GM19351 (cell line): ENCODE measurements at regions not wholly inside any gene's neighbourhood (a gene's known extent, or its start where the extent isn't known, plus 50 kb on each side); places are given as distances from the start of the nearest gene placed in this dataset.

ENCODE experiments used
- ATAC-seq: cut with Tn5 transposase; IDR thresholded peaks from one replicate; pipeline ENCODE4 v1.9.1; 2021; ENCODE audit warnings: mild to moderate bottlenecking, moderate library complexity; ENCODE audit not compliant: unreplicated experiment

- no peak for ATAC-seq
Measured at GRCh38 chr5:38642189-38642911, 85.9 kb upstream of the LIFR start.

GRCh38 chr5:38643616-38644015 is 87.2 kb upstream of the LIFR start:
- no peak for ATAC-seq

DNA sequence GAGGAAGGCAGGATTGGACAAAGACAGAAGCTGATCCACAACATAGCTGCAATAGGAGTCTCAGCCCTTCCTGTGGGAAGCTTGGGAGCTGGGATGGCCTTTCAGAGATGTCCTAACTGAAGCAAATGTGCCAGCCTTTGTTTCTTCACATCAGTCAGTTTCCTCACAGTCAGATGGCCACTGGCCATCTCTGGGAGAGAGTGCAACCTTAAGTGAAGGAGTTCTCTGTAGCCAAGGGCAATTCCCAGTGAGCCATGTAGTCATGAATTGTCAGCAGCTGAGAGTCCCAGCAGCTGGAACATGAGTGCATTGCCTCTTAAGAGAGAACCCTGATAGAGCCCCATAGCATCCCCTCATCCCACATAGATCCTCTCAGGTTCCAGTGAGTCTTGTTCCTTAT is 89.1 kb upstream of the LIFR start:
- no peak for ATAC-seq

DNA sequence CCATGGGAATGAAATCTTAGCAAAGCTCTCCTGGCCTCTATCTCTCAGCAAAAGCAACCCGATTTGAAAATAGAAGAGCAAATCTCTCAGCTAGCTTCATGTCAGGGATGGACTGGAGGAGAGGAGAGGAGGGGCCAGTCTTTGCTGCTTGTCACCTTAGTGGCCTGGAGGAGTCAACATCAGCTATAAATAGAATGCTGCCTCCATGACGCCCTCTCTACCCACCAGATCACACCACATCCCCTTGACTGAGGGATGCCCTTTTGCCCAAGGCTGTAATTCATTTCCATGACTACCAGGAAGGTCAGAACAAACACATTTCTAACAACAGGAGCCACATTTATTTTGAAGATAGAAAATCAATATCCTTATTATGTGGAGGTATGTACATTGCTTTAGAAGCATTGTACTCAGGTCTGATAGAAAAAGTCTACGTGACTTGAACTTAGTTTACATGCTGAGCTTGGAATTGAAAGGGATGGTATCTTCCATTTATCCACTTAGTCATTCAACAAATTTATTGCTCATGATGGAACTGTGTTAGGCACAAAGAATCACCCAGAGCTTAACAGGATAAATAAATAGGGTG is 92.4 kb upstream of the LIFR start:
- no peak for ATAC-seq

DNA sequence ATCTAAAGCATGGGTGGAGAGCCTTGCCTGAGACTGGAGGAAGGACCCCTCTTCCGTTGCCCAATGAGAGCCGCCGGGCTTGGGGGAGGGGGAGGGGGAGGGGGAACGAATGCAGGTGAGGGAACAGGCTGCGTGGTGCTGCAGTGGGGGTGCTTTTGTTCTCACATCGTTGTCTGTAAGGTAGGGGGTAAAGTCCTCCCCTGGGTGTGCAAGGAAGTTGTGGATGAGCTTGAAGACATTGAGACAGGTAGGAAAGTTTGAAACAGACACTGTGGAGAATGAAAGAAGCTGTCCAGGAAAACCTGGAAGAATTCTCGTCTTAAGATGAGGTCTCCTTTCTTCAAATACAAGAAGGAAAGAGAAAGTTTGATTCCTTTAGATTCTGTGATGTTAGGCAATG is 94.1 kb upstream of the LIFR start:
- no peak for ATAC-seq

GRCh38 chr5:38650946-38651345 is 94.5 kb upstream of the LIFR start:
- no peak for ATAC-seq

GRCh38 chr5:38651806-38652205 is 95.4 kb upstream of the LIFR start:
- no peak for ATAC-seq

DNA sequence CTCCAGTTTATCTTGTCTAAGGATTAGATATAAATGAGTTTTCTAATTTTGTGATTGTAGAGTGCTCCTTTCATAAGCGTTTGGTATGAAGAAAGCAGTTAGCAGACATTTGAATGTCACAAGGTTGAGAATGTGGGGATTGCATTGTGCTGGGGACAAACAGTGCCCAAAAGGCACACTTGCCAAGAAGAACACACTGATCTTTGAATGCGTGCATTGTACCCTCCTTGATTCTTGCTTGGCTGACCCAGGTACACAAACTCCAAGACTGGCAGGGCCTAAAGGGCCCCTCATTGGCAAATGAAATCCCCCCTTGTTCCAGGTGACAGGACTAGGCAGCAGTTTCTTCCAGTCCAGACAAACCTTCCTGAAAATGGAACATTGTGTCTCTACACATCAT is 96.9 kb upstream of the LIFR start:
- ATAC-seq = no peak

DNA sequence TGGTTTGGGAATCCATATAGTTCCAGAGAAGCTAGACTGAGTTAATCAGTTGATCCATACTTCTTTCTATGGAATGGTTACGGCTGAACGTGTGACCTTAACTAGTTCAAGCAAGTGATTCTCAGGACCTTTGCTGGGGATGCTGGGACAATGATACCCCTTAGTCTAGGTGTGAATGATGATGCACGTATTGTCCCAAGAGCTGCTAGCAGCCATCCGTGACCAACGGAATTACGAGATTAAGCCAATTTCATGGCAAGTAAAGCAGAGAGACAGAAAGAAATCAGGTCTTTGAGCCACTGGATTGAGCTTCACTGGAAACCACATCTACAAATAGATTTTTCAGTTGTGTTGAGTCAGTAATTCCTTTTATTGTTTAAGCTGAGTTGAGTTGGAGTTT is 99.2 kb upstream of the LIFR start:
- no peak for ATAC-seq

GRCh38 chr5:38656568-38656967 is 100.1 kb upstream of the LIFR start:
- no peak for ATAC-seq

- no peak for ATAC-seq
Measured at GRCh38 chr5:38657020-38657419, 100.6 kb upstream of the LIFR start.

GRCh38 chr5:38660194-38660668 is 103.8 kb upstream of the LIFR start:
- ATAC-seq = no peak

GRCh38 chr5:38662090-38662489 is 105.6 kb upstream of the LIFR start:
- ATAC-seq = no peak

DNA sequence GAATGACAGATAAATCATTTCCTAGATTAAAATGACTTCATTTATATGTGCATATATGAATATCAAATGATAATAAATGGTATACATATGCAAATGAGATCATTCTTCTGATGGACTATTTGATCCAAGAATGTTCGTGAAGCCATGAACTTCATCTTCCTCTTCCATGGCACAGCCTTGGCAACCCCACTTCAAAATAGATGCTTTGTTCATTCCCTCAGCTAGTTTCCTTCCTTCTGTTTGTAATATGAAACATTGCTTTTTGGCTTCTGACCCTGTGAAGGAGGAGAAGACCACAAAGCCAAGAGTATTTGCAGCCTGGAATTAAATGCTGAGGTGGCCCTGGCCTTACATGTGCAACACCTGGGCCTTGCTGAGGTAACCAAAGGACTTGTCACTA is 106.8 kb upstream of the LIFR start:
- no peak for ATAC-seq

- ATAC-seq = no peak
Measured at GRCh38 chr5:38666668-38667498, 110.4 kb upstream of the LIFR start.

DNA sequence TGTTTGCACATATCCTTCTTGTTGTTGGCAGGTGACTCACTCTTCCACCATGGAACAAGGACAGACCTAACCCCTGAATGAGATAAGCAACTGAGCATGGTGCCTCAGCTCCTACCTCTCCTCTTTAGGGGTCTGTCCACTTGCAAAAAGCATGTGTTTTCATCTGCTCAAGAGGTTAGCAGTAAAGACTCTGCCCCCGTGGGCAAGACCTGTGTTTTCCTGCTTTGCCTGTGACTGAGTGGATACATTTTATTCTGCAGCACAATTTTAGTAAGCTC is 111.0 kb upstream of the LIFR start:
- ATAC-seq = no peak

GRCh38 chr5:38669361-38669880 is 113.0 kb upstream of the LIFR start:
- ATAC-seq = no peak

- no peak for ATAC-seq
Measured at GRCh38 chr5:38670066-38670465, 113.6 kb upstream of the LIFR start.

DNA sequence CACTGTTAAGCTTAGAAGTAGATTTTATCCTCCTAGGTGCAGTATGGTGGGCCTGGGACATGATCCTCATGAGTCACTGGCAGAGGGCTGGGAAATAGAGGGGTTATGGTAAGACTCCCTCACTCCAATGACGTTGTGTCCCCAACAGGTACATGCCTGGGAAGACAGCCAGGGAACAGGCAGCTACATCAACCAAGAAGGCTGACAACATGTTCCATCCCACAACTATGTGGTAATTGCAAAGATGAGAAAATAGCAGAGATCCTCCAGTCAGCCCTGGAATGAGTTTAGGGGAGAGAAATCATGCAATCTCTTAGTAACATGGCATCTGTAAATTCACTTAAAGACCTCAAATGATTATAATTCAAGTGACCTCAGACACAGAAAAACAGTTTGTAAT is 114.4 kb upstream of the LIFR start:
- ATAC-seq = no peak

DNA sequence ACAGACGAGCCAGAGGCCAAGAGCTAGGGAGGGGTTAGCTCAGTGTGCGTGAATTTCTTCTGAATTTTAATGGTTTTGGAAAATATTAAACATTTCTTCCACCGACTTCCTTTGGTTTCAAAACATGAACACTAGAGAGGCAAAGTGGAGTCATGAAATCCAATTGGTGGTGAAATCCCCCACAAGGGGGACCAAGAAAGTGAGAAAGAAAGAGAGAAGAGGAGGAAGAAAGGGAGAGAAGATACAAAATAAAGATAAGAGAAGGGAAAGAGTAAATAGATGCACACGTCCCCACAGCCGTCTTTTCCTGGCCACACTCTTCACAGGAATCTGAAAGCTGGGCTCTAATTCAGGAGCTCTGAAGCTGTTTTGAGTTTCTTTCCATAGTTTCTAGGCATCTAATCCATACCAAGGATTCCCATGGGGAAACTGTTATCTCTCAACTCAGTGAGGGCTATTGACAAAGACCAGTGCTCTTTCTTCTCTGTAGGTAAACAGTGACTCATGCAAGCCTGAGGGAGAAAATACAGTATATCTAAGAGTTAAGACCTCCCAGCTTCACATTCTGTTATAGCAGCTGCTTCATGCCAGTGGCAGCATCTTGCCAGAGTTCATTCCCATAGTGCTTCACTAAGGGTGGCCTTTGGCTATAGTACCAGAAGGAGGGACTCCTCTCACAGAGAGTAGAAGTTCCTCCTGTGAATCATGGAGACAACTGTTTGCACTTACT is 115.8 kb upstream of the LIFR start:
- ATAC-seq = no peak

DNA sequence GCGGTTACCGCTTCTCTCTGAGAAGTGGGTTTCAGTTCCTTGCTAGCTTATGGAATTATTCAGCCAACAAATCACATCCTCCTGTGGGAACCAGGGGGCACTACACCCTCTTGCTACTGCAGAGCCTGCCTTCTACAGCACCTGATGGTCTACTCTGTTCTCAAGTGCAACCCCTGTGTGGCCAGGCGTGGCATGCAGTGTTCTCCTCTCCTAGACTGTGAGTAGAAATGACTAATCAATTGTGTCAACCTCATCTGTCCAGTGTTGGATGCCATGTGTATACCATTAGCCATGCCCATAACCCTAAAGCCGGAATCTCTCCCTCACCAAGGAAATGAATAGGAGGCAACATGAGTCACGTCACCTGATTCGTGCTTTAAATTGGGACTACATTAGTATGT is 117.2 kb upstream of the LIFR start:
- no peak for ATAC-seq
